ENCODE measurements at regions not wholly inside any gene's neighbourhood (a gene's known extent, or its start where the extent isn't known, plus 50 kb on each side); places are given as distances from the start of the nearest gene placed in this dataset.

DNA sequence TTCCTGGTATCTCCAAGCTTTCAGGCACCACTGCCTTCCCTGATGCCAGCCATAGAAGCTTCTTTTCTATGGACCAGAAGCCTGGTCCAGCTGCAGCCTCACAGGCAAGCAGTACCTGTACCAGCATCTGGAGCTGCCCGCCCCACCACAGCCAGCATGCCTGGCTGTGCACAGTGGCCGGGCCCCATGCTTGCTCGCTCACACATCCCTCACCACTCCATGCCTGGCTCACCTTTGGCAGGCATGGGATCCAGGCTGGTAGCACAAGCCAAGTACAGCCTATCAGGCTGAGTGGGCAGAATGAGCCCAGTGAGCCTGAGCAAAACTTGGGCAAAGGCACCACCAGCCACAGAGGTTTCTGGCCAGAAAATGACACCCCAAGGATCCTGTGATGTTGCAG is 93.4 kb downstream of the TPRA1 start:
- ATAC-seq (ENCODE audit: low read depth), result no peak
- POLR2A ChIA-PET, result no interaction called here

GRCh38 chr3:127495821-127496655 is 94.5 kb downstream of the TPRA1 start:
- no peak for TF ChIP-seq CTCF (IDR thresholded peaks at IDR 0.05)
- Mint-ChIP-seq H3K9me3 (peaks cover 11% of the 10 kb centered on the region), H3K36me3 (ENCODE audit: low read depth) (peaks cover 4% of the 10 kb centered on the region), H3K4me3 (no peak overlapping the region), H3K27me3 (peaks cover 22% of the 10 kb centered on the region), H3K4me1 (no peaks in the 10 kb centered on the region), H3K27ac (no peak overlapping the region)
- ATAC-seq (ENCODE audit: low read depth) (no peak), DNase-seq (no peak)
- intact Hi-C loops (cut with micrococcal nuclease), result no loop called here
- POLR2A ChIA-PET, result no interaction called here
- CTCF ChIA-PET, result no interaction called here

More for the DNA sequence above, 93.4 kb downstream of the TPRA1 start:
- Mint-ChIP-seq H3K36me3 (ENCODE audit: low read depth) (peaks cover 4% of the 10 kb centered on the region), H3K4me1 (no peaks in the 10 kb centered on the region), H3K9me3 (peaks cover 17% of the 10 kb centered on the region), H3K27me3 (peaks cover 22% of the 10 kb centered on the region), H3K4me3 (no peak overlapping the region), H3K27ac (no peak overlapping the region)
- CTCF ChIA-PET, result no interaction called here
- intact Hi-C loops (cut with micrococcal nuclease), result no loop called here
- no peak for DNase-seq
- TF ChIP-seq CTCF (IDR thresholded peaks at IDR 0.05), result no peak

DNA sequence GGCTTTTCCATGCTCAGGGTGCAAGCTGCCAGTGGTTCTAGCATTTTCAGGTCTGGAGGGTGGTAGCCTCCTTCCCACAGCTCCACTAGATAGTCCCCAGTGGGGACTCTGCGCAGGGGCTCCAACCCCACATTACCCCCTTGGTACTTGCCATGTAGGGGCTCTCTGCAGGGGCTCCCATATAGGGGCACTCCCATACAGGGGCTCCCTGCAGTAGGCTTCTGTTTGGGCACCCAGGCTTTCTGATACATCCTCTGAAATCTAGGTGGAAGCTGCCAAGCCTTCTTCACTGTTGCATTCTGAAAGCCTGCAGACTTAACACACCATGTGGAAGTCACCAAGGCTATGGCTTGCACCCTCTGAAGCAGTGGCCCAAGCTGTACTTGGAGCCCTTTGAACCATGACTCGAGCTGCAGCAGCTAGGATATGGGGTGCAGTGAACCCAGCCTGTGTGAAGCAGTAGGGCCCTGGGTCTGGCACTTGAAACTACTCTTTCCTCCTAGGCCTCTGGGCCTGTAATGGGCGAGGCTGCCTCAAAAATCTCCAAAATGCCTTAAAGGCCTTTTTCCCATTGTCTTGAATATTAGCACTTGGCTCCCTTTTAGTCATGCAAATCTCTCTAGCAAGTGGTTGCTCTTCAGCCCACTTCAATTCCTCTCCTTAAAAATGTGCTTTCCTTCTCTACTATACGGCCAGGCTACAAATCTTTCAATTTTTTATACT is 96.4 kb downstream of the TPRA1 start:
- no peaks in the 10 kb centered on the region for H3K36me3 Mint-ChIP-seq (ENCODE audit: low read depth)
- DNase-seq (no peak), ATAC-seq (ENCODE audit: low read depth) (no peak)
- TF ChIP-seq CTCF (IDR thresholded peaks at IDR 0.05), result no peak
- no peak overlapping the region for H3K27ac Mint-ChIP-seq
- no peaks in the 10 kb centered on the region for H3K9me3 Mint-ChIP-seq
- POLR2A ChIA-PET, result no interaction called here
- H3K27me3 Mint-ChIP-seq, result peaks cover 17% of the 10 kb centered on the region
- intact Hi-C loops (cut with micrococcal nuclease), result no loop called here
- H3K4me3 Mint-ChIP-seq, result no peak overlapping the region
- CTCF ChIA-PET, result no interaction called here
- H3K4me1 Mint-ChIP-seq, result no peaks in the 10 kb centered on the region

- intact Hi-C loops (cut with micrococcal nuclease), result no loop called here
- ATAC-seq (ENCODE audit: low read depth) (no peak), DNase-seq (no peak)
- H3K27me3 Mint-ChIP-seq, result peaks cover 9% of the 10 kb centered on the region
- no peak overlapping the region for H3K27ac Mint-ChIP-seq
- no peaks in the 10 kb centered on the region for H3K9me3 Mint-ChIP-seq
- TF ChIP-seq CTCF (IDR thresholded peaks at IDR 0.05), result no peak
- H3K4me1 Mint-ChIP-seq, result no peaks in the 10 kb centered on the region
- H3K36me3 Mint-ChIP-seq (ENCODE audit: low read depth), result no peaks in the 10 kb centered on the region
- H3K4me3 Mint-ChIP-seq, result no peak overlapping the region
- ChIA-PET CTCF (no interaction called here), POLR2A (no interaction called here)
Measured at GRCh38 chr3:127492426-127492825, 98.1 kb downstream of the TPRA1 start.

DNA sequence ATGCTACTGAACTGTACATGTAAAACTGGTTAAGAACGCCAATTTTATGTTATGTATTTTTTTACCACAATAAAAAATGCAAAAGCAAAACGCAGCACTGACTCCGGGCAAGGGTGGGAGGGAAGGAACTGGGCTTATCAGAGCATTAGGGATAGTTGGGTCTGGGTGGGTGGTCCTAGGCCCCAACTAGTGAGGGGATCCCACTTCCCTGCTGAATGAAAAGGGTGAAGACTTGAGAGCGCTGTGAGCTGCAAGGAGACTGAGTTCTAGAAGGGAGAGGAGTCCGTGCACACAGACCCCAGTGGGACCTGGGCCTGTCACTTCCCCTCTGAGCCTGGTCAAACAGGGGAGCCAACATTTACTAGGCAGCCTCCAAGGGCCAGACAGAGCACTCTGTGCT is 98.6 kb downstream of the TPRA1 start:
- Mint-ChIP-seq H3K27me3 (peaks cover 9% of the 10 kb centered on the region), H3K9me3 (no peaks in the 10 kb centered on the region), H3K27ac (no peak overlapping the region), H3K4me1 (no peaks in the 10 kb centered on the region), H3K4me3 (no peak overlapping the region), H3K36me3 (ENCODE audit: low read depth) (no peaks in the 10 kb centered on the region)
- ChIA-PET POLR2A (no interaction called here), CTCF (no interaction called here)
- no peak for TF ChIP-seq CTCF (IDR thresholded peaks at IDR 0.05)
- ATAC-seq (ENCODE audit: low read depth) (no peak), DNase-seq (no peak)
- intact Hi-C loops (cut with micrococcal nuclease), result no loop called here

Data from activated B cell treated with CpG ODN at 0.5 μM for 24 hours (primary cell).